BLaER1 treated with 17β-estradiol and CSF1 and Interleukin-3, amounts not matched to agents 10 nM and 100 nM (cell line): ENCODE measurements at regions not wholly inside any gene's neighbourhood (a gene's known extent, or its start where the extent isn't known, plus 50 kb on each side); places are given as distances from the start of the nearest gene placed in this dataset.
"Not testable (repeated sequence)": the region's sequence is repeated elsewhere in the genome, so short reads cannot be mapped to it uniquely, and the experiment has no call there.

ENCODE experiments used
- H3K27ac ChIP-seq, 11 experiments: shearing (Covaris generic); formaldehyde crosslinking; 2 replicates each; pipeline ENCODE4 v1.8.1; 2022
- H3K27me3 ChIP-seq, 11 experiments: shearing (Covaris generic); formaldehyde crosslinking; 2 replicates each; pipeline ENCODE4 v1.8.1; 2022
- H3K36me3 ChIP-seq, 11 experiments: shearing (Covaris generic); formaldehyde crosslinking; 2 replicates each; pipeline ENCODE4 v1.8.1; 2022
- H3K4me1 ChIP-seq, 10 experiments: shearing (Covaris generic); formaldehyde crosslinking; 2 replicates each; pipeline ENCODE4 v1.8.1; 2022
- H3K4me2 ChIP-seq, 11 experiments: shearing (Covaris generic); formaldehyde crosslinking; 2 replicates each; pipeline ENCODE4 v1.8.1; 2022
- H3K4me3 ChIP-seq, 10 experiments: shearing (Covaris generic); formaldehyde crosslinking; 2 replicates each; pipeline ENCODE4 v1.8.1; 2022
- H3K9ac ChIP-seq, 11 experiments: shearing (Covaris generic); formaldehyde crosslinking; 2 replicates each; pipeline ENCODE4 v1.8.1; 2022
- H3K9me3 ChIP-seq, 11 experiments: shearing (Covaris generic); formaldehyde crosslinking; replicated peaks in 1 of 11; 2 replicates each; pipeline ENCODE4 v1.8.1; 2022
- H4K20me1 ChIP-seq, 11 experiments: shearing (Covaris generic); formaldehyde crosslinking; 2 replicates each; pipeline ENCODE4 v1.8.1; 2022
- Cebpa-rat ChIP-seq, 11 experiments: shearing (Covaris generic); IDR thresholded peaks; 2 replicates each; pipeline ENCODE4 v1.8.1; 2022

DNA sequence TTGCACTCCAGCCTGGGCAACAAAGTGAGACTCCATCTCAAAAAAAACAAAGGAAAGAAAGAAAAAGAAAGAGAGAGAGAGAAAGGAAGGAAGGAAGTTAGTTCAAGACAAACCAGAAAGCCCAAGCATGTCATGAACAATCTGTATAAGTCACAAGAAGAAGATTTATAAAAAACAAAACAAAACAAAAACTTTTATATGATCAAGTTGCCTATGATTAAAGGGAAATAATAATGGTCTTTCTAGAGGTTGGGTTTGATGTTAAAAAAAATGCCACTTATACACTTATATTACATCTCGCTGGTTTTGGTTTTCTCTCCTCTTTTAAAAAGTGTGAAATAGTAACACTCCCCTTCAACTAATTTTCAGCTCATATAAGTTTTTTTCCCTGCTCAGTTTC is 146.2 kb upstream of the CARMIL1 start:
- H3K9ac ChIP-seq, result no peak overlapping the region
- no peak overlapping the region for H3K4me3 ChIP-seq
- H3K27ac ChIP-seq, result no peak overlapping the region
- H3K36me3 ChIP-seq, result peaks cover 3 to 67% (median 20%) of the 10 kb centered on the region in 11 experiments; a peak in 18 of 22 replicates
- no peaks in the 10 kb centered on the region for H4K20me1 ChIP-seq
- no peak for TF ChIP-seq Cebpa-rat (IDR thresholded peaks at IDR 0.05)
- no peak overlapping the region for H3K4me2 ChIP-seq
- peaks cover 7 to 18% (median 14%) of the 10 kb centered on the region in 10 experiments; a peak in 19 of 20 replicates for H3K4me1 ChIP-seq
- H3K9me3 ChIP-seq, result peaks cover 55 to 83% (median 71%) of the 10 kb centered on the region in 11 experiments
- H3K27me3 ChIP-seq, result no peaks in the 10 kb centered on the region

DNA sequence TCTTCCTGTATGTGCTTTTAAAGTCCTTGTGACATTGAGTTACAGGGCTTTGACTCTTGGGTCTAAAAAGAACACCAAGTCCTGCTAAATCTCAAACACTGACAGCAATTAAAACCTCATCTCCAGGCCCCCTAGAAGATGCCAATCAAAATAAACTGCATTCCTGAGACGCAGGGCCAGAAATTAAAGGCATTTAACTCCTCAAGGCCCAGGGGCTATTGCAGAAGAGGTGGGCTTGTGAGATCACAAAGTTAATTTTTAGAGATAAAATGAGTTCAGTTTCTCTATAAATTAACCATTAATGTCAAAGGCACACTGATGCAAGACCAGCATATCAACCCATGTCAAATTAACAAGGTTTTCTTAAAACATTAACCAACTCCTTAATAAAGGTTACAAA is 145.6 kb upstream of the CARMIL1 start:
- TF ChIP-seq Cebpa-rat (IDR thresholded peaks at IDR 0.05), result no peak
- Histone ChIP-seq H3K36me3 (peaks cover 3 to 60% (median 20%) of the 10 kb centered on the region in 11 experiments; a peak in 18 of 22 replicates), H3K9ac (no peak overlapping the region)

DNA sequence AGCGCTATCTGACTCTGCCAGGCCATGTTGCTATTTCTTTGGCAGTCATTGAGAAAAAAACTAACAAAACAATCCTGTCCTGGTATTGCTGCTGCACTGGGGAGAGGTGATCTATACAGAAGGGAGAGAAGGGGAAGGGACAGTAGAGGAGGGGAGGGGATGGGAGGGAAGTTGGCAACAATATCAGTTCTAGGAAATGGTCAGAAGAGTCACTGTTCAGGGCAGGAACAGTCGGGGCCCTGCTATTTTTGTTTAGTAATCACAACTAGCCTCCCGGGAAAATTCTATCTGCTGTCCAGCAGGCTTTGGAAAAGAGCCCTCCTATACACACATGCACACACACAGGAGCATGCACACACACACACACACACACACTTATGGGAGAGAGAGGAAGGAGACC is 142.3 kb upstream of the CARMIL1 start:
- peak overlapping the region in 3 of 11 experiments; percentile 73; a peak in 5 of 22 replicates for H3K9ac ChIP-seq
- H4K20me1 ChIP-seq, result no peaks in the 10 kb centered on the region
- H3K4me3 ChIP-seq, result peak overlapping the region in 8 of 10 experiments; percentile 34 to 67 (median 60); a peak in 12 of 20 replicates
- H3K27ac ChIP-seq, result peak overlapping the region in 7 of 11 experiments; percentile 80 to 87 (median 84); a peak in 8 of 22 replicates
- H3K9me3 ChIP-seq, result peaks cover 44 to 59% (median 54%) of the 10 kb centered on the region in 11 experiments
- H3K36me3 ChIP-seq, result peaks cover 3 to 40% (median 17%) of the 10 kb centered on the region in 11 experiments; a peak in 18 of 22 replicates
- no peak for TF ChIP-seq Cebpa-rat (IDR thresholded peaks at IDR 0.05)
- peaks cover 16 to 28% (median 20%) of the 10 kb centered on the region in 10 experiments for H3K4me1 ChIP-seq
- peak overlapping the region; percentile 68 to 92 (median 82); a peak in 21 of 22 replicates for H3K4me2 ChIP-seq
- H3K27me3 ChIP-seq, result no peaks in the 10 kb centered on the region

More for the DNA sequence above, 145.6 kb upstream of the CARMIL1 start:
- Histone ChIP-seq H3K9me3 (peaks cover 55 to 82% (median 68%) of the 10 kb centered on the region in 11 experiments), H3K27ac (no peak overlapping the region), H3K27me3 (no peaks in the 10 kb centered on the region), H3K4me1 (peaks cover 9 to 19% (median 16%) of the 10 kb centered on the region in 10 experiments; a peak in 19 of 20 replicates), H4K20me1 (no peaks in the 10 kb centered on the region), H3K4me2 (no peak overlapping the region), H3K4me3 (no peak overlapping the region; a peak in 1 of 20 replicates)

DNA sequence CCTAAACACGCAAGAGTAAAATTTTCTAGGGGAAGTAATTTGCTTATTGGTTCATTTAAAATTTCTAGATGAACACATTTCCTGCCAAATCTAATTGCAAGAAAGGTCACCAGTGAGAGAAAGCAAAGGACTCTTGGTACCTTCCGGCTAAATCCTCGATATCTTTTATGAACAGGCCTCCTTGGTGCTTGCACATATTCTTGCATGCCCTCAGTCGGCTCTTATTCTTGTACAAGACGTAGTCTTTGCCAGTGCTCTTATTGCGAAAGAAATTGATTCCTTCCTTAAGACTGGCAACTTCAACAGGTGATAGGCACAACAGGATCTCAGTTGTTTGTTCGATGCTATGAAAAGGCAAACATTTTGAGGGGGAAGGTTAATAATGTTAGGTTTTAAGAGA is 141.7 kb upstream of the CARMIL1 start:
- H3K4me3 ChIP-seq, result peak overlapping the region; percentile 52 to 67 (median 60); a peak in 19 of 20 replicates
- TF ChIP-seq Cebpa-rat (IDR thresholded peaks at IDR 0.05), result peak in 3 of 11 experiments; percentile 15 to 55 (median 52); a peak in 2 of 22 replicates
- no peaks in the 10 kb centered on the region for H3K27me3 ChIP-seq
- H3K9ac ChIP-seq, result peak overlapping the region; percentile 67 to 80 (median 73); a peak in 21 of 22 replicates
- H4K20me1 ChIP-seq, result no peaks in the 10 kb centered on the region
- H3K9me3 ChIP-seq, result peaks cover 38 to 54% (median 48%) of the 10 kb centered on the region in 11 experiments
- H3K36me3 ChIP-seq, result peaks cover 3 to 36% (median 17%) of the 10 kb centered on the region in 11 experiments; a peak in 18 of 22 replicates
- H3K4me1 ChIP-seq, result peaks cover 16 to 28% (median 20%) of the 10 kb centered on the region in 10 experiments
- H3K27ac ChIP-seq, result peak overlapping the region in 10 of 11 experiments; percentile 76 to 87 (median 84); a peak in 21 of 22 replicates
- H3K4me2 ChIP-seq, result peak overlapping the region; percentile 68 to 92 (median 82)

DNA sequence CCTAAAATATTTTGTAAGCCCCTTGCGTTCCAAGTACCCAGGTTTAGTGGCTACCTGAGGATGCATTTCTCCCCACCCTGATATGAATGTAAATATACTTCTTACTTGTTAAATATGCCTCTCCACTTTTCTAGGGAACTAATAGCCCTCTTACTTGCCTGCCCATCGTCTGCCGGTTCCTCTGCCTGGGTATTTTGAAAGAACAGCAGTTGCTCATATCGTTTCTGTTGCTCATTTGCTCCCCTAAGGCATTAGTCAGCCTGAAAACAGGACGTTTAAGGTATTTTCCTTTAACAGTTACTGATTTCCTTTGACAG is 141.3 kb upstream of the CARMIL1 start:
- Histone ChIP-seq H3K4me1 (peaks cover 16 to 28% (median 20%) of the 10 kb centered on the region in 10 experiments), H3K27ac (peak overlapping the region; percentile 59 to 87 (median 84); a peak in 21 of 22 replicates), H3K27me3 (no peaks in the 10 kb centered on the region), H3K4me3 (peak overlapping the region; percentile 52 to 67 (median 60)), H3K9me3 (peaks cover 34 to 50% (median 44%) of the 10 kb centered on the region in 11 experiments), H3K9ac (peak overlapping the region; percentile 67 to 80 (median 73); a peak in 21 of 22 replicates), H3K36me3 (peaks cover 3 to 32% (median 17%) of the 10 kb centered on the region in 11 experiments; a peak in 18 of 22 replicates), H4K20me1 (no peaks in the 10 kb centered on the region), H3K4me2 (peak overlapping the region; percentile 68 to 92 (median 82))
- TF ChIP-seq Cebpa-rat (IDR thresholded peaks at IDR 0.05), result no peak

DNA sequence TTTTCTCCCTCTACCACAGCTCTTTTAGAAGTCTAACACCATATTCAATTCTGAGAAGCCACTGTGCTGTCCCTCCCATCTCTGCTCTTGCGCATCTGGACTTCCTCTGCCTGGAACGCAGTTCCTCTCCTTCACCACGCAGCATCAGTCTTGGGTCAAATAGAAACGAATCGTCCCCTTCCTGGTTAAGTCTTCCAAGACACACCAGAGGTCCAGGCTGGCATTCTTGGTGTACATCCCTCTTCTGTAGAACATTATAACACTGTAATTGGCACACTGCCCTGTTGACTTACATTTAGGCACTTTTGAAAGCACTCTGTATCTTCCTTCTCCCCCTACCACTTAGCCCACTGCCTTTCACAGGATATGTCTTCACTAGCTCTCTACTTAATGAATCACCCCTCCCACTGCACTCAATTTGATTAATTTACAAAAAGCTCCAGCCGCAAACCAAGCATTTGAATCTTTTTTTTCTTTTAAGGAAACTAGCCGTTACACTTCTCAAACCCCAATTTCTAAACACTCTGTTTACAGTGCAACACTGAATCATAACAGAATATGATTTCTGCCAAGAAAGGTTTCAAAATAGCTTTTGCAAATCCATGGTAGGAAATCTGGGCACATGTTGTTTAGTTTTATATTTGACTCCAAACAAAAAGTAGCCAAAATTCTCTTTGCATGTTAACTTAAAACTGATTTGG is 140.8 kb upstream of the CARMIL1 start:
- H3K27me3 ChIP-seq, result no peaks in the 10 kb centered on the region
- H3K27ac ChIP-seq, result peak overlapping the region; percentile 59 to 87 (median 84); a peak in 21 of 22 replicates
- H3K4me3 ChIP-seq, result peak overlapping the region; percentile 52 to 67 (median 60)
- peak overlapping the region; percentile 68 to 92 (median 82) for H3K4me2 ChIP-seq
- H4K20me1 ChIP-seq, result no peaks in the 10 kb centered on the region
- peaks cover 29 to 45% (median 39%) of the 10 kb centered on the region in 11 experiments for H3K9me3 ChIP-seq
- peak overlapping the region; percentile 67 to 80 (median 73) for H3K9ac ChIP-seq
- peaks cover 3 to 27% (median 13%) of the 10 kb centered on the region in 11 experiments; a peak in 18 of 22 replicates for H3K36me3 ChIP-seq
- no peak for TF ChIP-seq Cebpa-rat (IDR thresholded peaks at IDR 0.05)
- H3K4me1 ChIP-seq, result peaks cover 16 to 28% (median 20%) of the 10 kb centered on the region in 10 experiments

DNA sequence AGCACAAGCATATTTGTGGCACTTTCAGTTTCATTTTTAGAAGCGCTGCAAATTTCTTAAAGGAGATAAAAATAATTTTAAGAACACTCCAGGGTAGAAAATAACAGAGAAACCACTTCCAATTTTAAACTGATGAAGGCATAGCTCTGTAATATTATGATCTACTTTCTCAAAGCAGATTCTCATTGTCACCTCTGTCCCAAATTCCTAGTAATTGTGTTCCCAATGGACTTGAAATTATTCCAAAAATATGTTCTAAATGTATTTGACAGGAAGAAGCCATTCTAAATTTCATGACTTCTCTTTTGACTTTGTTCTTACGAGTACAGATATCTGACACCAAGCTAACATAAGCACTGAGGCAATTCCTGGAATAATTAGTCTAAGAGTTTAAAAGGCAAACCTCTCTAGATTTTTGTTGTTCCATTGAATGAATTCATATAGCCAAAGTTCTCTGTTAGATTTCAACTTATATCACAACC is 140.2 kb upstream of the CARMIL1 start:
- Histone ChIP-seq H3K27me3 (no peaks in the 10 kb centered on the region), H3K4me2 (peak overlapping the region; percentile 68 to 92 (median 82)), H3K4me3 (peak overlapping the region; percentile 52 to 67 (median 60)), H4K20me1 (no peaks in the 10 kb centered on the region), H3K36me3 (peaks cover 3 to 22% (median 10%) of the 10 kb centered on the region in 11 experiments; a peak in 13 of 22 replicates), H3K9me3 (peaks cover 23 to 39% (median 33%) of the 10 kb centered on the region in 11 experiments), H3K9ac (peak overlapping the region; percentile 67 to 80 (median 73)), H3K4me1 (peaks cover 16 to 28% (median 20%) of the 10 kb centered on the region in 10 experiments), H3K27ac (peak overlapping the region; percentile 59 to 87 (median 84); a peak in 21 of 22 replicates)
- TF ChIP-seq Cebpa-rat (IDR thresholded peaks at IDR 0.05), result no peak

DNA sequence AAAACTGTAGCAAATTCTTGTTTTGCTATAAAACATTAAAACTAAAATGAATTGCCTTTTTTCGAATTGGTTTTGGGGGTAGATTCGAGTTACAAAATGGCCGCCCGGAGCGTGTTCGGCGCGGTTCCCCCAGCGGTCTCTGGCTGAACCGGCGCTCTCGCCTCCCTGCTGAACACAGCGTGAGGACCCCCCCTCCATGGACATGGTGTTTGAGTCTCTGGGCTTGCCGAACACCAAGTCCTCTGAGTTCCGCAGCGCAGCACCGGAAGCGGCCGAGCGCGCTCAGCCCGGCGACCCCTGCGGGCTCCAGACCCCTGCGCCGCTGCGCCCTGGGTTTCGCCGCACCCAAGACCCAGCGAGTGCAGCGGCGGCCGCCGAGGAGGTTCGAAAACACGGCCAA is 139.6 kb upstream of the CARMIL1 start:
- H3K9me3 ChIP-seq, result peaks cover 17 to 33% (median 27%) of the 10 kb centered on the region in 11 experiments
- not testable (repeated sequence) for H3K9ac ChIP-seq, H3K27me3 ChIP-seq, H4K20me1 ChIP-seq
- peak overlapping the region in 9 of 11 experiments; percentile 76 to 87 (median 84); a peak in 12 of 22 replicates for H3K27ac ChIP-seq
- H3K36me3 ChIP-seq, result peaks cover 3 to 16% (median 9%) of the 10 kb centered on the region in 11 experiments; a peak in 13 of 22 replicates
- H3K4me3 ChIP-seq, result peak overlapping the region in 1 of 10 experiments; percentile 59; a peak in 2 of 20 replicates
- H3K4me2 ChIP-seq, result peak overlapping the region in 7 of 11 experiments; percentile 73 to 92 (median 81); a peak in 9 of 22 replicates
- H3K4me1 ChIP-seq, result peaks cover 16 to 28% (median 20%) of the 10 kb centered on the region in 10 experiments
